HEK293 (cell line): ENCODE measurements at regions not wholly inside any gene's neighbourhood (a gene's known extent, or its start where the extent isn't known, plus 50 kb on each side); places are given as distances from the start of the nearest gene placed in this dataset.
A peak's percentile ranks its signal among the peaks of the same experiment; 100 is the strongest.

Experiments
- HOXA7 ChIP-seq: sonication (generic); formaldehyde crosslinking; IDR thresholded peaks from 2 replicates; pipeline ENCODE4 v1.8.1; 2022; ENCODE audit warnings: missing genetic modification reagents, borderline replicate concordance
- SP3 ChIP-seq: fragments of 450-650 bp; formaldehyde crosslinking; IDR thresholded peaks from 2 replicates; pipeline ENCODE4 v1.5.1; 2016; ENCODE audit warnings: missing biosample characterization, missing genetic modification characterization
- ZBTB1 ChIP-seq: fragments of 450-650 bp; formaldehyde crosslinking; IDR thresholded peaks from 2 replicates; pipeline ENCODE4 v1.5.1; 2016; ENCODE audit warnings: missing biosample characterization, missing genetic modification characterization
- ZNF416 ChIP-seq: fragments of 450-650 bp; formaldehyde crosslinking; IDR thresholded peaks from 2 replicates; pipeline ENCODE4 v1.5.1; 2016; ENCODE audit warnings: missing biosample characterization, missing genetic modification characterization
- TF ChIP-seq, protein P1 (sequence below): fragments of 450-650 bp; formaldehyde crosslinking; IDR thresholded peaks from 2 replicates; pipeline ENCODE4 v1.5.1; 2016; ENCODE audit warnings: missing biosample characterization, missing genetic modification characterization
- TF ChIP-seq, protein P2 (sequence below): fragments of 450-650 bp; formaldehyde crosslinking; IDR thresholded peaks from 2 replicates; pipeline ENCODE4 v1.5.1; 2017; ENCODE audit warnings: missing biosample characterization, missing genetic modification characterization
- TF ChIP-seq, protein P3 (sequence below): fragments of 450-650 bp; formaldehyde crosslinking; IDR thresholded peaks from 2 replicates; pipeline ENCODE4 v1.5.1; 2016; ENCODE audit warnings: missing biosample characterization, missing genetic modification characterization

DNA sequence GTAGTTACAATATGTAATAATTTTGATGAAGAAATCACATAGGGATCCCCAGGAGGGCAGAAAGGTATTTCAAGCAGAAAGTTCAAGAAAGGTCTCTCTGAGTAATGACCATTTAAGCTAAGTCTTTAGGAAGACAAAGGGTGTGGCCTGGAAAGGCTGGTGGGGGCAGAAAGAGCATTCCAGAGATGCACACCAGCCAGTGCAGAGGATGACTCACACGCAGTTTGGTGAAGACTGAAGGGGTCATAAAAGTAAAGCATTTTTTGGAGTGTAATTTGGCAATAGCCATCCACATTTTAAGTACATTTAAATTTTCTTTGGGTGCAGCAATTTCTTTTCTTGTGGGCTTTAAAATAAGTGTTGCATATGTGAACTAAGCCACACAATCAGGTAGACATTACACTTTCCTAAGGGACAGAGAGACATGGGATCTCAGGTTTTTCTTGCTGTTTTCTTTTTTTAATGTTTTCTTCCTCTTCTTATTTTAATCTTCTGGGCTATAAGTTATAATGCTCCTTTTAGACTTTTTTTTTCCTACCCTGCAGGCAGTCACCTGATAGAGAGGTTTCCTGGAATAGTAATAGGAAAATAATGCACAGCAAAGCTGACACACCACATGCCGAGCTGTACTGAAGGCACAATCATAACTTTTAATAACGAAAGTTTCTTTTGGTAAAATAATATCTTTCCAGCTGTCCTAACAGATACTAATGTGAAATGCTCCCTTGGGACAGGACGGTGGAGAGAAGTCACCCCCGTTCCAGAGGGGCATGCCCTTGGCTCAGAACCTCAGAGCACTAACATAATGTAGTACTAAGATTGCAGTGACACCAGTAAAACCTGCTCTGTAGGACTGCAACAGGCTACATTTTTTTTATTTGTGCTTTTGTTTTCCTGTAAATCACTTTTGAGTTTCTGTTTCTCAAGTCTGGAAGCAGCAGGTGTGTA is 49.6 kb upstream of the PTPRK start:
- no peak for TF ChIP-seq SP3
- no peak for TF ChIP-seq ZNF416 (tag by site-specific recombination)
- TF ChIP-seq, protein P1, sequence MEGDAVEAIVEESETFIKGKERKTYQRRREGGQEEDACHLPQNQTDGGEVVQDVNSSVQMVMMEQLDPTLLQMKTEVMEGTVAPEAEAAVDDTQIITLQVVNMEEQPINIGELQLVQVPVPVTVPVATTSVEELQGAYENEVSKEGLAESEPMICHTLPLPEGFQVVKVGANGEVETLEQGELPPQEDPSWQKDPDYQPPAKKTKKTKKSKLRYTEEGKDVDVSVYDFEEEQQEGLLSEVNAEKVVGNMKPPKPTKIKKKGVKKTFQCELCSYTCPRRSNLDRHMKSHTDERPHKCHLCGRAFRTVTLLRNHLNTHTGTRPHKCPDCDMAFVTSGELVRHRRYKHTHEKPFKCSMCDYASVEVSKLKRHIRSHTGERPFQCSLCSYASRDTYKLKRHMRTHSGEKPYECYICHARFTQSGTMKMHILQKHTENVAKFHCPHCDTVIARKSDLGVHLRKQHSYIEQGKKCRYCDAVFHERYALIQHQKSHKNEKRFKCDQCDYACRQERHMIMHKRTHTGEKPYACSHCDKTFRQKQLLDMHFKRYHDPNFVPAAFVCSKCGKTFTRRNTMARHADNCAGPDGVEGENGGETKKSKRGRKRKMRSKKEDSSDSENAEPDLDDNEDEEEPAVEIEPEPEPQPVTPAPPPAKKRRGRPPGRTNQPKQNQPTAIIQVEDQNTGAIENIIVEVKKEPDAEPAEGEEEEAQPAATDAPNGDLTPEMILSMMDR: no peak
- TF ChIP-seq HOXA7: no peak
- no peak for TF ChIP-seq ZBTB1 (tag by site-specific recombination)
- TF ChIP-seq, protein P2, sequence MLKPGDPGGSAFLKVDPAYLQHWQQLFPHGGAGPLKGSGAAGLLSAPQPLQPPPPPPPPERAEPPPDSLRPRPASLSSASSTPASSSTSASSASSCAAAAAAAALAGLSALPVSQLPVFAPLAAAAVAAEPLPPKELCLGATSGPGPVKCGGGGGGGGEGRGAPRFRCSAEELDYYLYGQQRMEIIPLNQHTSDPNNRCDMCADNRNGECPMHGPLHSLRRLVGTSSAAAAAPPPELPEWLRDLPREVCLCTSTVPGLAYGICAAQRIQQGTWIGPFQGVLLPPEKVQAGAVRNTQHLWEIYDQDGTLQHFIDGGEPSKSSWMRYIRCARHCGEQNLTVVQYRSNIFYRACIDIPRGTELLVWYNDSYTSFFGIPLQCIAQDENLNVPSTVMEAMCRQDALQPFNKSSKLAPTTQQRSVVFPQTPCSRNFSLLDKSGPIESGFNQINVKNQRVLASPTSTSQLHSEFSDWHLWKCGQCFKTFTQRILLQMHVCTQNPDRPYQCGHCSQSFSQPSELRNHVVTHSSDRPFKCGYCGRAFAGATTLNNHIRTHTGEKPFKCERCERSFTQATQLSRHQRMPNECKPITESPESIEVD: peak; percentile 39
- TF ChIP-seq, protein P3, sequence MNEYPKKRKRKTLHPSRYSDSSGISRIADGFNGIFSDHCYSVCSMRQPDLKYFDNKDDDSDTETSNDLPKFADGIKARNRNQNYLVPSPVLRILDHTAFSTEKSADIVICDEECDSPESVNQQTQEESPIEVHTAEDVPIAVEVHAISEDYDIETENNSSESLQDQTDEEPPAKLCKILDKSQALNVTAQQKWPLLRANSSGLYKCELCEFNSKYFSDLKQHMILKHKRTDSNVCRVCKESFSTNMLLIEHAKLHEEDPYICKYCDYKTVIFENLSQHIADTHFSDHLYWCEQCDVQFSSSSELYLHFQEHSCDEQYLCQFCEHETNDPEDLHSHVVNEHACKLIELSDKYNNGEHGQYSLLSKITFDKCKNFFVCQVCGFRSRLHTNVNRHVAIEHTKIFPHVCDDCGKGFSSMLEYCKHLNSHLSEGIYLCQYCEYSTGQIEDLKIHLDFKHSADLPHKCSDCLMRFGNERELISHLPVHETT: no peak
